ENCODE measurements at regions not wholly inside any gene's neighbourhood (a gene's known extent, or its start where the extent isn't known, plus 50 kb on each side); places are given as distances from the start of the nearest gene placed in this dataset.

DNA sequence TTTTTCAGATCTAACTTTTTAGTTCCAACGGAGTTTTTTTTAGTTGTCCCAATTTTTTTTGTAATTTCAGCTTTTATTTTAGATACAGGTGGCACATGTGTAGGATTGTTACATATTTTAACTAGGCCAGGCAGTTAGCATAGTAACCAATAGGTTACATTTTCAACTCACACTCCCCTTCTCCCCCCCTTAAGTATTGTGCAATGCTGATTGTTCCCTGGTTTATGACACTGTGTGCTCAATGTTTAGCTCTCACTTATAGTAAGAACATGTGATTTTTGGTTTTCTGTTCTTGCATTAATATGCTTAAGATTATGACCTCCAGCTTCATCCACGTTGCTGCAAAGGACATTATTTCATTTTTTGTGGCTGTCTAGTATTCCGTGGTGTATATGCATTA, 503.2 kb downstream of the CDH9 start:
- H3K27ac ChIP-seq (ENCODE audit: low read depth in 1 of 2, low read length in 2 of 2): no peak overlapping the region
- no peaks in the 10 kb centered on the region for H3K9me3 ChIP-seq (ENCODE audit: control insufficient read depth in 1 of 2, insufficient read depth in 1 of 2, low read length in 2 of 2)
- Mint-ChIP-seq H3K27ac (no peak overlapping the region), H3K27me3 (no peaks in the 10 kb centered on the region), H3K9me3 (peaks cover 15% of the 10 kb centered on the region), H3K36me3 (ENCODE audit: low read depth) (no peaks in the 10 kb centered on the region), H3K4me3 (no peak overlapping the region), H3K4me1 (ENCODE audit: low read depth) (no peaks in the 10 kb centered on the region)
- H3K27me3 ChIP-seq (ENCODE audit: control insufficient read depth in 1 of 2, insufficient read depth in 2 of 2, low read length in 2 of 2): no peaks in the 10 kb centered on the region
- ChIA-PET POLR2A (no interaction called here), CTCF (interaction anchor here (1.3 kb wide), 1 partner anchor 10 kb away, joined by 3 read pairs; no protein-coding TSS in a partner anchor)
- TF ChIP-seq, protein P1, sequence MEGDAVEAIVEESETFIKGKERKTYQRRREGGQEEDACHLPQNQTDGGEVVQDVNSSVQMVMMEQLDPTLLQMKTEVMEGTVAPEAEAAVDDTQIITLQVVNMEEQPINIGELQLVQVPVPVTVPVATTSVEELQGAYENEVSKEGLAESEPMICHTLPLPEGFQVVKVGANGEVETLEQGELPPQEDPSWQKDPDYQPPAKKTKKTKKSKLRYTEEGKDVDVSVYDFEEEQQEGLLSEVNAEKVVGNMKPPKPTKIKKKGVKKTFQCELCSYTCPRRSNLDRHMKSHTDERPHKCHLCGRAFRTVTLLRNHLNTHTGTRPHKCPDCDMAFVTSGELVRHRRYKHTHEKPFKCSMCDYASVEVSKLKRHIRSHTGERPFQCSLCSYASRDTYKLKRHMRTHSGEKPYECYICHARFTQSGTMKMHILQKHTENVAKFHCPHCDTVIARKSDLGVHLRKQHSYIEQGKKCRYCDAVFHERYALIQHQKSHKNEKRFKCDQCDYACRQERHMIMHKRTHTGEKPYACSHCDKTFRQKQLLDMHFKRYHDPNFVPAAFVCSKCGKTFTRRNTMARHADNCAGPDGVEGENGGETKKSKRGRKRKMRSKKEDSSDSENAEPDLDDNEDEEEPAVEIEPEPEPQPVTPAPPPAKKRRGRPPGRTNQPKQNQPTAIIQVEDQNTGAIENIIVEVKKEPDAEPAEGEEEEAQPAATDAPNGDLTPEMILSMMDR (IDR thresholded peaks at IDR 0.05): no peak
- H3K36me3 ChIP-seq (ENCODE audit: insufficient read depth, low read length): no peaks in the 10 kb centered on the region
- H3K4me3 ChIP-seq (ENCODE audit: low read length): no peak overlapping the region
- DNase-seq (no peak), ATAC-seq (ENCODE audit: poor library complexity) (no peak)
- no peaks in the 10 kb centered on the region for H3K4me1 ChIP-seq (ENCODE audit: insufficient read depth, low read length)
- intact Hi-C loops (cut with DNase I, micrococcal nuclease): no loop called here

DNA sequence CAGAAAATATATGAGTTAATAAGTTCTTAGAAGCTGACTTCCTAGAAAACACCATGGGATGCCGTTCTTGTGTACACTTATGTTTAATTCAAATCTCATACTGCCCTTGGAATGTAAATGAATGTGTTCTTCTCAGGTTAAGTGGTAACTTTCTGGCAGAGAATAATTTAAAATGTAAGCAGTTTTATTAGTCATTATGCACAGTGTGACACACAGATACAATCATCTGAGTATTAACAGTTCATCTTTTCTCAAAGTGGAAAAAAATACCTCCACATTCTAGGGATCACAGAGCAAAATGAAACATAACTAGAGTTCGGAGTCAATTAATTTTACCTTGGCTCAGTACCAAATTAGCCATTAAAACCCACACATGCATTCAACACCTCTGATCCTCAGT, 508.1 kb downstream of the CDH9 start:
- Histone ChIP-seq H3K27ac (ENCODE audit: low read depth in 1 of 2, low read length in 2 of 2) (no peak overlapping the region), H3K36me3 (ENCODE audit: insufficient read depth, low read length) (no peaks in the 10 kb centered on the region), H3K4me3 (ENCODE audit: low read length) (no peak overlapping the region), H3K27me3 (ENCODE audit: control insufficient read depth in 1 of 2, insufficient read depth in 2 of 2, low read length in 2 of 2) (no peaks in the 10 kb centered on the region), H3K9me3 (ENCODE audit: control insufficient read depth in 1 of 2, insufficient read depth in 1 of 2, low read length in 2 of 2) (peaks cover 0 to 1% of the 10 kb centered on the region in 2 experiments), H3K4me1 (ENCODE audit: insufficient read depth, low read length) (no peaks in the 10 kb centered on the region)
- POLR2A ChIA-PET: no interaction called here
- TF ChIP-seq, protein P1 (IDR thresholded peaks at IDR 0.05): no peak
- no peak overlapping the region for H3K27ac Mint-ChIP-seq
- intact Hi-C loops (cut with DNase I, micrococcal nuclease): no loop called here
- ATAC-seq (ENCODE audit: poor library complexity) (no peak), DNase-seq (no peak)
- no peak overlapping the region for H3K4me3 Mint-ChIP-seq
- peaks cover 9% of the 10 kb centered on the region for H3K9me3 Mint-ChIP-seq
- CTCF ChIA-PET: no interaction called here
- no peaks in the 10 kb centered on the region for H3K36me3 Mint-ChIP-seq (ENCODE audit: low read depth)
- no peaks in the 10 kb centered on the region for H3K27me3 Mint-ChIP-seq
- H3K4me1 Mint-ChIP-seq (ENCODE audit: low read depth): no peaks in the 10 kb centered on the region

DNA sequence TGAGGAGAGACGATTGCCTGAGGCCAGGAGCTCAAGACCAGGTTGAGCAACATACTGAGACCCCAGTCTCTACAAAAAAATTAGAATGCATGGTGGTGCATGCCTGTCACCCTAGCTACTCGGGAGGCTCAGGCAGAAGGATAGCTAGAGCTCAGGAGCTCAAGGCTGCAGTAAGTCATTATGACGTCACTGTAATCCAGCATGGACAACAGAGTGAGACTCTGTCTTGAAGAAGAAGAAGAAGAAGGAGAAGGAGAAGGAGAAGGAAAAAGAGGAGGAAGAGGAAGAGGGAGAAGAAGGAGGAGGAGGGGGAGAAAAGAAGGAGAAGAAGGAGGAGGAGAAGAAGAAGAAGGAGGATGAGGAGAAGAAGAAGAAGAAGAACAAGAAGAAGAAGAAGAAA, 519.1 kb downstream of the CDH9 start:
- Histone ChIP-seq H3K9me3 (ENCODE audit: control insufficient read depth in 1 of 2, insufficient read depth in 1 of 2, low read length in 2 of 2) (peaks cover 0 to 4% of the 10 kb centered on the region in 2 experiments), H3K27ac (ENCODE audit: low read depth in 1 of 2, low read length in 2 of 2) (no peak overlapping the region), H3K36me3 (ENCODE audit: insufficient read depth, low read length) (no peaks in the 10 kb centered on the region), H3K27me3 (ENCODE audit: control insufficient read depth in 1 of 2, insufficient read depth in 2 of 2, low read length in 2 of 2) (no peaks in the 10 kb centered on the region), H3K4me3 (ENCODE audit: low read length) (no peak overlapping the region), H3K4me1 (ENCODE audit: insufficient read depth, low read length) (no peaks in the 10 kb centered on the region)
- ATAC-seq (ENCODE audit: poor library complexity) (no peak), DNase-seq (no peak)
- TF ChIP-seq, protein P1 (IDR thresholded peaks at IDR 0.05): no peak
- Mint-ChIP-seq H3K36me3 (ENCODE audit: low read depth) (no peaks in the 10 kb centered on the region), H3K27me3 (no peaks in the 10 kb centered on the region), H3K4me3 (no peak overlapping the region), H3K27ac (no peak overlapping the region), H3K9me3 (peaks cover 17% of the 10 kb centered on the region), H3K4me1 (ENCODE audit: low read depth) (no peaks in the 10 kb centered on the region)
- POLR2A ChIA-PET: no interaction called here
- intact Hi-C loops (cut with DNase I, micrococcal nuclease): no loop called here
- CTCF ChIA-PET: no interaction called here

Measured in CD4-positive, alpha-beta T cell (primary cell).